HepG2 (cell line): ENCODE measurements at regions not wholly inside any gene's neighbourhood (a gene's known extent, or its start where the extent isn't known, plus 50 kb on each side); places are given as distances from the start of the nearest gene placed in this dataset.

Source experiments
- ATAC-seq: fragments of 200-7000 bp; cut with Tn5 transposase; 3 replicates; pipeline ENCODE4 v1.9.1; 2020; ENCODE audit warnings: mild to moderate bottlenecking, moderate library complexity
- BruUV-seq: library from RNA; stranded (reverse); fragments of 400-500 nt; replicated peaks from 2 replicates; lab custom pipeline; 2021; lab: Mats Ljungman, UMichigan
- CTCF ChIA-PET: fragments of 300-600 bp; formaldehyde crosslinking; extraction: SDS; loops from one replicate; lab custom pipeline; 2021; ENCODE audit warnings: low total read pairs, inconsistent platforms, low intra/inter-chr PET ratio; lab: Yijun Ruan, JAX
- POLR2A ChIA-PET: fragments of 350-600 bp; sonication (Branson Sonifier 250); formaldehyde crosslinking; loops from one replicate; lab custom pipeline; 2020; ENCODE audit warnings: antibody characterized with exemption, inconsistent platforms; lab: Yijun Ruan, JAX
- DNase-seq: peaks from one replicate; pipeline ENCODE4 v3.0.0-alpha.2; 2015; ENCODE audit warnings: low spot score
- FAIRE-seq: peaks from 3 replicates; lab custom pipeline; 2011; peaks lifted over from hg19 to GRCh38; lab: Jason Lieb, UNC
- H2AFZ ChIP-seq: one replicate; pipeline ENCODE4 v1.6.1; 2011; ENCODE audit warnings: low read length, inconsistent platforms
- H3K27ac ChIP-seq: fragments of 300-600 bp; 3 replicates; pipeline ENCODE4 v1.8.0; 2011; ENCODE audit warnings: mixed run types, mild to moderate bottlenecking, mixed read lengths, low read length, inconsistent platforms; ENCODE audit not compliant: insufficient read depth; ENCODE audit errors: extremely low read length
- H3K27me3 ChIP-seq, 2 experiments: fragments of 200-600 bp in 1 of 2; 2 replicates in 1 of 2; 3 replicates in 1 of 2; pipeline versions ENCODE4 v1.6.0 to v1.8.0; 2011; ENCODE audit warnings: low read length in 2 of 2, mild to moderate bottlenecking in 2 of 2, moderate library complexity in 2 of 2, inconsistent platforms in 1 of 2; ENCODE audit not compliant: insufficient read depth in 2 of 2, control insufficient read depth in 1 of 2
- H3K36me3 ChIP-seq, 2 experiments: fragments of 200-600 bp in 1 of 2; replicated peaks in 1 of 2; 2 replicates in 1 of 2; 3 replicates in 1 of 2; pipeline versions ENCODE4 v1.5.1 to v1.8.0; 2011; ENCODE audit warnings: low read length in 2 of 2, inconsistent platforms in 1 of 2; ENCODE audit not compliant: insufficient read depth in 2 of 2, control insufficient read depth in 1 of 2
- H3K4me1 ChIP-seq: 2 replicates; pipeline ENCODE4 v1.5.1; 2012; ENCODE audit warnings: low read length, inconsistent platforms; ENCODE audit not compliant: insufficient read depth
- H3K4me2 ChIP-seq: 2 replicates; pipeline ENCODE4 v1.6.0; 2011; ENCODE audit warnings: low read depth, low read length, inconsistent platforms
- H3K4me3 ChIP-seq, 3 experiments: fragments of 200-600 bp in 1 of 3; sonication (generic), shearing (Covaris generic) in 1 of 3; replicated peaks in 1 of 3; 2 replicates each; pipeline ENCODE4 v1.5.1; 2011 to 2016; ENCODE audit warnings: low read length in 3 of 3, inconsistent platforms in 2 of 3, low read depth in 2 of 3, mild to moderate bottlenecking in 2 of 3, control low read depth in 1 of 3, mixed read lengths in 1 of 3; ENCODE audit not compliant: insufficient read depth in 1 of 3
- H3K79me2 ChIP-seq: one replicate; pipeline ENCODE4 v1.6.1; 2011; ENCODE audit warnings: low read length, inconsistent platforms; ENCODE audit not compliant: insufficient read depth
- H3K9ac ChIP-seq: 2 replicates; pipeline ENCODE4 v1.6.0; 2011; ENCODE audit warnings: mild to moderate bottlenecking, low read depth, low read length, inconsistent platforms; ENCODE audit not compliant: insufficient read depth
- H3K9me3 ChIP-seq: 2 replicates; pipeline ENCODE4 v1.5.1; 2012; ENCODE audit warnings: mild to moderate bottlenecking, low read length
- H4K20me1 ChIP-seq: 2 replicates; pipeline ENCODE4 v1.6.0; 2011; ENCODE audit warnings: inconsistent platforms, mild to moderate bottlenecking, low read length, moderate library complexity; ENCODE audit not compliant: insufficient read depth
- FOXJ3 ChIP-seq: sonication (generic); formaldehyde crosslinking; IDR thresholded peaks from 2 replicates; pipeline ENCODE4 v1.4.0; 2020; ENCODE audit warnings: missing genetic modification reagents, mild to moderate bottlenecking, borderline replicate concordance
- HOXA3 ChIP-seq: sonication (generic); formaldehyde crosslinking; IDR thresholded peaks from 2 replicates; pipeline ENCODE4 v1.5.0; 2020; ENCODE audit warnings: missing genetic modification reagents
- JUN ChIP-seq: sonication (generic); formaldehyde crosslinking; IDR thresholded peaks from 2 replicates; pipeline ENCODE4 v1.4.0; 2020; ENCODE audit warnings: mild to moderate bottlenecking, missing genetic modification reagents
- NAIF1 ChIP-seq: sonication (generic); formaldehyde crosslinking; IDR thresholded peaks from 2 replicates; pipeline ENCODE4 v1.5.0; 2020; ENCODE audit warnings: mild to moderate bottlenecking, missing genetic modification reagents, borderline replicate concordance
- NFKBIZ ChIP-seq: IDR thresholded peaks from 2 replicates; pipeline ENCODE4 v1.6.1; 2018; ENCODE audit warnings: missing genetic modification reagents, missing compliant biosample characterization
- NR3C1 ChIP-seq: sonication (generic); formaldehyde crosslinking; IDR thresholded peaks from 2 replicates; pipeline ENCODE4 v1.4.0; 2020; ENCODE audit warnings: missing genetic modification reagents
- PITX1 ChIP-seq: sonication (generic); formaldehyde crosslinking; IDR thresholded peaks from 2 replicates; pipeline ENCODE4 v1.5.1; 2020; ENCODE audit warnings: mild to moderate bottlenecking, missing genetic modification reagents
- ZBTB7B ChIP-seq: sonication (generic); formaldehyde crosslinking; IDR thresholded peaks from 2 replicates; pipeline ENCODE4 v1.4.0; 2020; ENCODE audit warnings: missing genetic modification reagents
- ZNF17 ChIP-seq: sonication (generic); formaldehyde crosslinking; IDR thresholded peaks from 2 replicates; pipeline ENCODE4 v1.5.0; 2020; ENCODE audit warnings: mild to moderate bottlenecking, missing genetic modification reagents
- ZNF20 ChIP-seq: sonication (generic); formaldehyde crosslinking; IDR thresholded peaks from 2 replicates; pipeline ENCODE4 v1.4.0; 2020; ENCODE audit warnings: mild to moderate bottlenecking, moderate library complexity, missing genetic modification reagents
- ZNF230 ChIP-seq: sonication (generic); formaldehyde crosslinking; IDR thresholded peaks from 2 replicates; pipeline ENCODE4 v1.4.0; 2020; ENCODE audit warnings: mild to moderate bottlenecking, missing genetic modification reagents
- ZNF3 ChIP-seq: IDR thresholded peaks from 2 replicates; pipeline ENCODE4 v1.7.0; 2017; ENCODE audit warnings: inconsistent platforms
- ZNF496 ChIP-seq: sonication (generic); formaldehyde crosslinking; IDR thresholded peaks from 2 replicates; pipeline ENCODE4 v1.8.1; 2023; ENCODE audit warnings: mild to moderate bottlenecking, moderate library complexity, missing genetic modification reagents; ENCODE audit not compliant: insufficient replicate concordance
- ZNF576 ChIP-seq: sonication (generic); formaldehyde crosslinking; IDR thresholded peaks from 2 replicates; pipeline ENCODE4 v1.4.0; 2020; ENCODE audit warnings: mild to moderate bottlenecking, missing genetic modification reagents
- ZNF652 ChIP-seq: IDR thresholded peaks from 2 replicates; pipeline ENCODE4 v1.6.1; 2016; ENCODE audit warnings: low read depth, borderline replicate concordance
- ZNF768 ChIP-seq: sonication (generic); formaldehyde crosslinking; IDR thresholded peaks from 2 replicates; pipeline ENCODE4 v1.4.0; 2020; ENCODE audit warnings: missing genetic modification reagents
- WGBS: methylation state at CpG from one replicate; pipeline ENCODE4 v1.1.6; 2017; ENCODE audit warnings: low lambda C conversion rate; 5-methylcytosine and 5-hydroxymethylcytosine counted together
- in situ Hi-C: cut with HindIII; loops from 2 replicates; pipeline ENCODE4 v1.10.0; 2017; ENCODE audit warnings: low pct_unique_long_range_greater_than_20kb; ENCODE audit not compliant: extremely low pct_ligation_motif_present
- intact Hi-C: fragments of 100-400 bp; cut with micrococcal nuclease; formaldehyde crosslinking; loops from one replicate; pipeline ENCODE4 v1.10.0; 2022; ENCODE audit not compliant: unreplicated experiment
- TF ChIP-seq, protein P1 (sequence below): sonication (generic); formaldehyde crosslinking; conservative IDR thresholded peaks from 2 replicates; pipeline ENCODE4 v1.8.0; 2022; ENCODE audit warnings: missing genetic modification reagents
- TF ChIP-seq, protein P2 (sequence below): sonication (generic); formaldehyde crosslinking; IDR thresholded peaks from 2 replicates; pipeline ENCODE4 v1.4.0; 2020; ENCODE audit warnings: missing genetic modification reagents, mild to moderate bottlenecking, borderline replicate concordance
- TF ChIP-seq, protein P3 (sequence below): sonication (generic); formaldehyde crosslinking; IDR thresholded peaks from 2 replicates; pipeline ENCODE4 v1.4.0; 2020; ENCODE audit warnings: missing genetic modification reagents

DNA sequence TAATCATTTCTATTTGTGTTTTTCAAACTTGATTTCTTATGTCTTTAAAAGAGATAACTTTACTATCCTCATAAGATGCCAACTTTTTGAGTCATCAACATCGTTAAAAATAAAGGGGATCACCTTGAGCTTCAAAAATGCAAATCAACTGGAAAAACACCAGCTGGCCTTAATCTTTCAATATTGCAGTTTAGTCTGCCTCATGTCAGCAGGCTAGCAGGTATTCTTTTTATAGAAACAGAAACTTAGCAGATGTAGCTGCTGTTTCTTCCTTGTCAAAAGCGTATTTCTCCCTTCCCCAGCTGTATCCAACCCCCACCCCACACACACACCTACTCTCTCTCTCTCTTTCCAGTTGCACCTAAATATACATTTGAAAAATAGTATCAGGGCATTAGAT lies 154.1 kb upstream of the ZNF804A start:
- FAIRE-seq = no peak
- CTCF ChIA-PET = no interaction called here
- POLR2A ChIA-PET = no interaction called here
- no peak for TF ChIP-seq ZNF576 (CRISPR knock-in tag)
- TF ChIP-seq ZNF768 (CRISPR knock-in tag) = no peak
- TF ChIP-seq ZBTB7B (CRISPR knock-in tag) = no peak
- no peak for TF ChIP-seq ZNF20
- TF ChIP-seq, protein P1, sequence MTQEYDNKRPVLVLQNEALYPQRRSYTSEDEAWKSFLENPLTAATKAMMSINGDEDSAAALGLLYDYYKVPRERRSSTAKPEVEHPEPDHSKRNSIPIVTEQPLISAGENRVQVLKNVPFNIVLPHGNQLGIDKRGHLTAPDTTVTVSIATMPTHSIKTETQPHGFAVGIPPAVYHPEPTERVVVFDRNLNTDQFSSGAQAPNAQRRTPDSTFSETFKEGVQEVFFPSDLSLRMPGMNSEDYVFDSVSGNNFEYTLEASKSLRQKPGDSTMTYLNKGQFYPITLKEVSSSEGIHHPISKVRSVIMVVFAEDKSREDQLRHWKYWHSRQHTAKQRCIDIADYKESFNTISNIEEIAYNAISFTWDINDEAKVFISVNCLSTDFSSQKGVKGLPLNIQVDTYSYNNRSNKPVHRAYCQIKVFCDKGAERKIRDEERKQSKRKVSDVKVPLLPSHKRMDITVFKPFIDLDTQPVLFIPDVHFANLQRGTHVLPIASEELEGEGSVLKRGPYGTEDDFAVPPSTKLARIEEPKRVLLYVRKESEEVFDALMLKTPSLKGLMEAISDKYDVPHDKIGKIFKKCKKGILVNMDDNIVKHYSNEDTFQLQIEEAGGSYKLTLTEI (CRISPR knock-in tag) = no peak
- TF ChIP-seq NAIF1 (CRISPR knock-in tag) = no peak
- TF ChIP-seq, protein P2, sequence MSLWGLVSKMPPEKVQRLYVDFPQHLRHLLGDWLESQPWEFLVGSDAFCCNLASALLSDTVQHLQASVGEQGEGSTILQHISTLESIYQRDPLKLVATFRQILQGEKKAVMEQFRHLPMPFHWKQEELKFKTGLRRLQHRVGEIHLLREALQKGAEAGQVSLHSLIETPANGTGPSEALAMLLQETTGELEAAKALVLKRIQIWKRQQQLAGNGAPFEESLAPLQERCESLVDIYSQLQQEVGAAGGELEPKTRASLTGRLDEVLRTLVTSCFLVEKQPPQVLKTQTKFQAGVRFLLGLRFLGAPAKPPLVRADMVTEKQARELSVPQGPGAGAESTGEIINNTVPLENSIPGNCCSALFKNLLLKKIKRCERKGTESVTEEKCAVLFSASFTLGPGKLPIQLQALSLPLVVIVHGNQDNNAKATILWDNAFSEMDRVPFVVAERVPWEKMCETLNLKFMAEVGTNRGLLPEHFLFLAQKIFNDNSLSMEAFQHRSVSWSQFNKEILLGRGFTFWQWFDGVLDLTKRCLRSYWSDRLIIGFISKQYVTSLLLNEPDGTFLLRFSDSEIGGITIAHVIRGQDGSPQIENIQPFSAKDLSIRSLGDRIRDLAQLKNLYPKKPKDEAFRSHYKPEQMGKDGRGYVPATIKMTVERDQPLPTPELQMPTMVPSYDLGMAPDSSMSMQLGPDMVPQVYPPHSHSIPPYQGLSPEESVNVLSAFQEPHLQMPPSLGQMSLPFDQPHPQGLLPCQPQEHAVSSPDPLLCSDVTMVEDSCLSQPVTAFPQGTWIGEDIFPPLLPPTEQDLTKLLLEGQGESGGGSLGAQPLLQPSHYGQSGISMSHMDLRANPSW (CRISPR knock-in tag) = no peak
- TF ChIP-seq, protein P3, sequence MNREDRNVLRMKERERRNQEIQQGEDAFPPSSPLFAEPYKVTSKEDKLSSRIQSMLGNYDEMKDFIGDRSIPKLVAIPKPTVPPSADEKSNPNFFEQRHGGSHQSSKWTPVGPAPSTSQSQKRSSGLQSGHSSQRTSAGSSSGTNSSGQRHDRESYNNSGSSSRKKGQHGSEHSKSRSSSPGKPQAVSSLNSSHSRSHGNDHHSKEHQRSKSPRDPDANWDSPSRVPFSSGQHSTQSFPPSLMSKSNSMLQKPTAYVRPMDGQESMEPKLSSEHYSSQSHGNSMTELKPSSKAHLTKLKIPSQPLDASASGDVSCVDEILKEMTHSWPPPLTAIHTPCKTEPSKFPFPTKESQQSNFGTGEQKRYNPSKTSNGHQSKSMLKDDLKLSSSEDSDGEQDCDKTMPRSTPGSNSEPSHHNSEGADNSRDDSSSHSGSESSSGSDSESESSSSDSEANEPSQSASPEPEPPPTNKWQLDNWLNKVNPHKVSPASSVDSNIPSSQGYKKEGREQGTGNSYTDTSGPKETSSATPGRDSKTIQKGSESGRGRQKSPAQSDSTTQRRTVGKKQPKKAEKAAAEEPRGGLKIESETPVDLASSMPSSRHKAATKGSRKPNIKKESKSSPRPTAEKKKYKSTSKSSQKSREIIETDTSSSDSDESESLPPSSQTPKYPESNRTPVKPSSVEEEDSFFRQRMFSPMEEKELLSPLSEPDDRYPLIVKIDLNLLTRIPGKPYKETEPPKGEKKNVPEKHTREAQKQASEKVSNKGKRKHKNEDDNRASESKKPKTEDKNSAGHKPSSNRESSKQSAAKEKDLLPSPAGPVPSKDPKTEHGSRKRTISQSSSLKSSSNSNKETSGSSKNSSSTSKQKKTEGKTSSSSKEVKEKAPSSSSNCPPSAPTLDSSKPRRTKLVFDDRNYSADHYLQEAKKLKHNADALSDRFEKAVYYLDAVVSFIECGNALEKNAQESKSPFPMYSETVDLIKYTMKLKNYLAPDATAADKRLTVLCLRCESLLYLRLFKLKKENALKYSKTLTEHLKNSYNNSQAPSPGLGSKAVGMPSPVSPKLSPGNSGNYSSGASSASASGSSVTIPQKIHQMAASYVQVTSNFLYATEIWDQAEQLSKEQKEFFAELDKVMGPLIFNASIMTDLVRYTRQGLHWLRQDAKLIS (CRISPR knock-in tag) = no peak
- TF ChIP-seq JUN (CRISPR knock-in tag) = no peak
- TF ChIP-seq ZNF17 (CRISPR knock-in tag) = no peak
- no peak for TF ChIP-seq ZNF652
- no peak for TF ChIP-seq ZNF3 (CRISPR knock-in tag)
- no peak for TF ChIP-seq ZNF230 (CRISPR knock-in tag)
- no peak for TF ChIP-seq ZNF496 (CRISPR knock-in tag)
- no peak for TF ChIP-seq NR3C1 (CRISPR knock-in tag)
- no peak for TF ChIP-seq PITX1 (CRISPR knock-in tag)
- no peak for TF ChIP-seq NFKBIZ (CRISPR knock-in tag)
- TF ChIP-seq HOXA3 (CRISPR knock-in tag) = no peak
- no peak for TF ChIP-seq FOXJ3
- TF ChIP-seq, all 625 proteins: peak for 0
- H3K79me2 ChIP-seq = no peaks in the 10 kb centered on the region
- WGBS = 1% methylated on average over 2 of the region's 2 CpGs
- no peak for DNase-seq
- H3K4me2 ChIP-seq = no peak overlapping the region
- no peaks in the 10 kb centered on the region for H3K9me3 ChIP-seq
- ATAC-seq = no peak
- H2AFZ ChIP-seq = no peak overlapping the region
- in situ Hi-C loops (no loop called here), intact Hi-C loops (no loop called here)
- BruUV-seq = no TSS peak
- no peak overlapping the region for H3K9ac ChIP-seq
- H4K20me1 ChIP-seq = no peaks in the 10 kb centered on the region
- no peaks in the 10 kb centered on the region for H3K36me3 ChIP-seq
- H3K4me3 ChIP-seq = no peak overlapping the region
- no peaks in the 10 kb centered on the region for H3K27me3 ChIP-seq
- no peaks in the 10 kb centered on the region for H3K4me1 ChIP-seq
- H3K27ac ChIP-seq = no peak overlapping the region
